Rectal smooth muscle tissue (tissue), 1 donor: ENCODE measurements at regions not wholly inside any gene's neighbourhood (a gene's known extent, or its start where the extent isn't known, plus 50 kb on each side); places are given as distances from the start of the nearest gene placed in this dataset.
"Not testable (repeated sequence)": the region's sequence is repeated elsewhere in the genome, so short reads cannot be mapped to it uniquely, and the experiment has no call there.

Source experiments
- H3K27ac ChIP-seq: one replicate; pipeline ENCODE4 v1.7.0; 2013; ENCODE audit warnings: low read depth, low read length, inconsistent platforms
- H3K27me3 ChIP-seq: one replicate; pipeline ENCODE4 v1.7.0; 2013; ENCODE audit warnings: low read length; ENCODE audit not compliant: control insufficient read depth, insufficient read depth
- H3K36me3 ChIP-seq: one replicate; pipeline ENCODE4 v1.7.0; 2013; ENCODE audit warnings: low read length; ENCODE audit not compliant: control insufficient read depth, insufficient read depth
- H3K4me1 ChIP-seq: one replicate; pipeline ENCODE4 v1.7.0; 2013; ENCODE audit warnings: low read length; ENCODE audit not compliant: control insufficient read depth, insufficient read depth
- H3K4me3 ChIP-seq: one replicate; pipeline ENCODE4 v1.7.0; 2013; ENCODE audit warnings: low read length
- H3K9ac ChIP-seq: one replicate; pipeline ENCODE4 v1.7.0; 2013; ENCODE audit warnings: low read length

DNA sequence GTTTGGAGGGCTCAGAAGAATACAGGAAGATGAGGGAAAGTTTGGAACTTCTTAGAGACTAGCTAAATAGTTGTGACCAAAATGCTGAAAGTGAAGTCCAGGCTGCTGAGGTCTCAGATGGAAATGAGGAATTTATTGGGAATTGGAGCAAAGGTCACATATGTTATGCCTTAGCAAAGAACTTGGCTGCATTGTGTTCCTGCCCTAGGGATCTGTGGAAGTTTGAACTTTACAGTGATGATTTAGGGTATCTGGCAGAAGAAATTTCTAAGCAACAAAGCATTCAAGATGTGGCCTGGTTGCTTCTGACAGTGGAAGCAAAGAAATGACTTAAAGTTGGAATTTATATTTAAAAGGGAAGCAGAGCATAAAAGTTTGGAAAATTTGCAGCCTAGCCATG lies 153.6 kb upstream of the LMNTD1 start:
- H3K4me3 ChIP-seq, H3K27ac ChIP-seq, H3K36me3 ChIP-seq, H3K4me1 ChIP-seq, H3K27me3 ChIP-seq, H3K9ac ChIP-seq: not testable (repeated sequence)

DNA sequence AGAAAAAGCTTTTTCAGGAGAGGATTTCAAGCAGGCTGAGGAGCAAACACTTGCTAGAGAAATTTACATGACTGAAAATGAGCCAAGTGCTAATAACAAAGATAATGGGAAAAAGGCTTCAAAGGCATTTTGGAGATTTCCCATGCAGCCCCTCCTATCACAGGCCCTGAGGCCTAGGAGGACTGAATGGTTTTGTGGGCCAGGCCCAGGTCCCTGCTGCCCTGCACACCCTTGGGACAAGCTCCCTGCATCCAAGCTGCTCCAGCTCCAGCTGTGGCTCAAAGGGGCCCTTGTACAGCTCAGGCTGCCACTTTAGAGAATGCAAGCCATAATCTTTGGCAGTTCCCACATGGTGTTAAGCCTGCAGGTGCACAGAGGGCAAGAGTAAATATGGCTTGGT lies 154.0 kb upstream of the LMNTD1 start:
- no peak overlapping the region for H3K27ac ChIP-seq
- no peaks in the 10 kb centered on the region for H3K36me3 ChIP-seq
- H3K4me1 ChIP-seq = no peaks in the 10 kb centered on the region
- H3K27me3 ChIP-seq = no peaks in the 10 kb centered on the region
- no peak overlapping the region for H3K4me3 ChIP-seq
- H3K9ac ChIP-seq = no peak overlapping the region

DNA sequence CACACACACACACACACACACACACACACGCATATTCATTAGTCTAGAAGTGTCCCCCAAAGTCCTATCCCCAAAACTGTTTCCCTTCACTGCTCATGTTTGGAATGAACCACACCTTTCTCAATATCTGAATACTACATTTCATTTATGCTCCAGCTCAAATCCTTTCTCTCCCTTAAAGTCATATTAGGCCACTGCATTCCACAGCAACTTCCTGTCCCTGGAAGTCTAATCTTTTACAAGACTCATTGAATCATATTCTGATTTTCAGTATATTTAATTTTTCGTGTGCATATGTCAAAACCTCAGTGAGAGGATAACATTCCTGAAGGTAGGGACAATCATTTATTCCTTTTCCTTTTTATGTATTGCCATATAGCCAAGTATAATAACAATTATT lies 155.6 kb upstream of the LMNTD1 start:
- no peaks in the 10 kb centered on the region for H3K36me3 ChIP-seq
- no peaks in the 10 kb centered on the region for H3K27me3 ChIP-seq
- no peak overlapping the region for H3K4me3 ChIP-seq

GRCh38 chr12:25710128-25710527 lies 157.0 kb upstream of the LMNTD1 start:
- Histone ChIP-seq H3K4me1 (no peaks in the 10 kb centered on the region), H3K4me3 (no peak overlapping the region), H3K36me3 (no peaks in the 10 kb centered on the region), H3K27me3 (no peaks in the 10 kb centered on the region), H3K9ac (no peak overlapping the region), H3K27ac (no peak overlapping the region)

More for the DNA sequence above, 155.6 kb upstream of the LMNTD1 start:
- no peak overlapping the region for H3K27ac ChIP-seq
- no peaks in the 10 kb centered on the region for H3K4me1 ChIP-seq
- H3K9ac ChIP-seq = no peak overlapping the region

GRCh38 chr12:25710938-25711605 lies 158.0 kb upstream of the LMNTD1 start:
- H3K4me3 ChIP-seq, H3K27ac ChIP-seq, H3K4me1 ChIP-seq, H3K27me3 ChIP-seq, H3K9ac ChIP-seq, H3K36me3 ChIP-seq: not testable (repeated sequence)

- no peak overlapping the region for H3K4me3 ChIP-seq
- no peaks in the 10 kb centered on the region for H3K27me3 ChIP-seq
- H3K36me3 ChIP-seq = no peaks in the 10 kb centered on the region
- no peak overlapping the region for H3K27ac ChIP-seq
- H3K4me1 ChIP-seq = no peaks in the 10 kb centered on the region
- no peak overlapping the region for H3K9ac ChIP-seq
Observed at GRCh38 chr12:25712169-25712568, 159.1 kb upstream of the LMNTD1 start.

DNA sequence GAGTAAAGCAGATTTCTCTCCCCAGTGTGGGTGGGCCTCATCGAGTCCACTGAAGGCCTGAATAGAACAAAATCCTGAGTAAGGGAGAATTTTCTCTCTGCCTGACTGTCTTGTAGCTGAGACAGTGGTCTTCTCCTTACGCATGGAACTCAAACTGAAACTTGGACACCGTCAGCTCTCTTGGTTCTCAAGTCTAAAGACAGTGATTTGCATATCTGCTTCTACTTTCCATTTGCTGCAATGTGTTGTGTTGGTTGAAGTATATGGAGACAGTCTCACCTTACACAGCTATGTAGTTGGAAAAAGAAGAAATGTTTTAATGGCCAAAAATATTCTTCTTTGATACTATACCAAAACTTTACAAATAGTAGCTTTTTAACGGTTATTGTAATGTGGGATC lies 160.2 kb upstream of the LMNTD1 start:
- Histone ChIP-seq H3K36me3 (no peaks in the 10 kb centered on the region), H3K27ac (no peak overlapping the region), H3K4me1 (no peaks in the 10 kb centered on the region), H3K4me3 (no peak overlapping the region), H3K9ac (no peak overlapping the region), H3K27me3 (no peaks in the 10 kb centered on the region)

DNA sequence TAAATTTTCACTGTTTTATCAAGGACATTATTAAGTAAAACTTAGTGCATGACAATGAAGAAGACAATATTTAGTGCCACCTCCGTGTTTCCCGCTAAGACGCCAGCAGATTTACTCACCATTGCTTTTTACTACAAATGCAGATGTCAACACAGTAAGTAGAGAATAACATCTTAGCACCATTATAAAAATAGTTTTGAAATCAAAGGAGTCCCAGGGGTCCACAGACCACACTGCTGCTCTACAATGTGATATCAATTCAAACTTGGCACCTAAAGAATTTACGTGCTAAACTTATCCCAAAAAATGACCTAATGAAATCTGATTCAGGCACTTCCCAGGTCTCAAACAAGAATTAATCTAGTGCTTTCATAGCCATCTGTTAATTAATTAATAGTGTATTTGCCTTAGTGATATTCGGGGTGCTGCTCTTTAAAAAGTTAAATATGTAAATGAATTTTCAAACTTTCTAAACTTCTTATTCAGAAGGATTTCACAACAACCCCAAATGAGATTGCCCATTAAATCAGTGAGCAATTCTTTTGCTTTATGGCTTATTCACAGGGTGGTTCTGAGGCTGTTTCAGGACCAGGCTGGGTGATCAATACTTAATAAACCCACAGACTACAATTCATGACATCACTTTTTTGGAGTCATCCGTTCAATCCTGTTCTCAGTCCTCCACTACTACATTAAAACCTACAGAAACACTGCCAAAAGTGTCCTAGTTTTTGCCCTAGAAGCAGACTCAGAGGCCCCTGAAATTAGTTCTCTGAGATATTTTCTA lies 161.3 kb upstream of the LMNTD1 start:
- Histone ChIP-seq H3K9ac (no peak overlapping the region), H3K4me1 (no peaks in the 10 kb centered on the region), H3K36me3 (no peaks in the 10 kb centered on the region), H3K27me3 (no peaks in the 10 kb centered on the region), H3K4me3 (no peak overlapping the region), H3K27ac (no peak overlapping the region)

- no peaks in the 10 kb centered on the region for H3K36me3 ChIP-seq
- H3K9ac ChIP-seq = no peak overlapping the region
- no peak overlapping the region for H3K4me3 ChIP-seq
- H3K4me1 ChIP-seq = no peaks in the 10 kb centered on the region
- H3K27me3 ChIP-seq = no peaks in the 10 kb centered on the region
- no peak overlapping the region for H3K27ac ChIP-seq
Observed at GRCh38 chr12:25715102-25715501, 162.0 kb upstream of the LMNTD1 start.

DNA sequence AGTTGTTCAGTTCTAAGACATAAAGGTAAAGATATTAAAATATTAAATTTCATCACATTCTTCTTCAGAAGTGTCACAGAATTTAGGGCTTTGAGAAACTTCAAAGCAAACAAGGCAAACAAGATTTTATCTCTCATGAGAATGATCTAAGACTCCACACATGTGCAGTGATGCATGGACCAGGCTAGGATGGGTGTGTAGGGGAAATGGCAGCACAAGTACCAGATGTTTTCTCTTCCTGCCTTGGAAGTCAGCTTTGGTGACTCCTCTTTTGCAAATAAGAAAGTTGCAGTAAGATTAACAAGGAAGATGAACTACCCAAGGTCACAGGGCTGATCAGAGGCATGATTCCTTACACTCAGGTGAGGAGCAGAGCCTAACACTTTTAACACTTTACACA lies 163.8 kb upstream of the LMNTD1 start:
- Histone ChIP-seq H3K36me3 (no peaks in the 10 kb centered on the region), H3K27ac (no peak overlapping the region), H3K4me1 (no peaks in the 10 kb centered on the region), H3K9ac (no peak overlapping the region), H3K27me3 (no peaks in the 10 kb centered on the region), H3K4me3 (no peak overlapping the region)

DNA sequence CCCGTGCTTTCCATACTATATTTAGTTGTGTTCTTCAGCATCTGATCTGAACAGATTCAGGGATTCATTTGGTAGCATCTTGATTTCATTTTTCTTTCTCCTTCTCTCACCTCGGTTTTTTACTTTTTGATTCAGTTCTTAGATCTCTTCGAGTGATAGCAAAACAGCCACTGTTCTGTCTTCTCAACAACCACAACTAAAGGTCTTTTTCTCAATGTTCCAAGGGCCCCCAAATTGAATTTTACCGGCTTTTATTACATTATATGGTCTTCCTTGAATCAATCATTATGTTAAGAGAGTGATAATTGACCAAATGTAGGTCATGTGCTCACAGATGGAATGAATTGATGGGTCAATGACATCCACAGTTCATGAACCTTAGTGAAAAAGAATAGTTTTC lies 164.5 kb upstream of the LMNTD1 start:
- Histone ChIP-seq H3K27me3 (no peaks in the 10 kb centered on the region), H3K4me1 (no peaks in the 10 kb centered on the region), H3K27ac (no peak overlapping the region), H3K9ac (no peak overlapping the region), H3K36me3 (no peaks in the 10 kb centered on the region), H3K4me3 (no peak overlapping the region)

- no peaks in the 10 kb centered on the region for H3K27me3 ChIP-seq
- no peak overlapping the region for H3K27ac ChIP-seq
- no peaks in the 10 kb centered on the region for H3K4me1 ChIP-seq
- H3K4me3 ChIP-seq = no peak overlapping the region
- no peaks in the 10 kb centered on the region for H3K36me3 ChIP-seq
- no peak overlapping the region for H3K9ac ChIP-seq
Observed at GRCh38 chr12:25718081-25718731, 165.1 kb upstream of the LMNTD1 start.
